Activated CD4-positive, alpha-beta T cell treated with anti-CD3 and anti-CD28 coated beads for 36 hours (primary cell): ENCODE measurements at regions not wholly inside any gene's neighbourhood (a gene's known extent, or its start where the extent isn't known, plus 50 kb on each side); places are given as distances from the start of the nearest gene placed in this dataset.

Experiments used
- ATAC-seq: fragments of 200-7000 bp; cut with Tn5 transposase; one replicate; pipeline ENCODE4 v1.10.0; 2021; ENCODE audit warnings: mild to moderate bottlenecking, moderate library complexity
- CTCF ChIA-PET: fragments of 350-600 bp; sonication (Branson Sonifier 250); formaldehyde crosslinking; loops from one replicate; lab custom pipeline; 2021; ENCODE audit warnings: antibody characterized with exemption; lab: Charles Lee
- POLR2A ChIA-PET: fragments of 350-600 bp; sonication (Branson Sonifier 250); formaldehyde crosslinking; loops from one replicate; lab custom pipeline; 2021; ENCODE audit warnings: antibody characterized with exemption, inconsistent platforms; lab: Charles Lee
- DNase-seq: peaks from one replicate; pipeline ENCODE4 v3.0.0-alpha.2; 2020
- H3K27ac Mint-ChIP-seq: one replicate; pipeline ENCODE4 v1.8.0; 2021; ENCODE audit warnings: mixed read lengths
- H3K27me3 Mint-ChIP-seq: one replicate; pipeline ENCODE4 v1.8.0; 2021; ENCODE audit warnings: mixed read lengths
- H3K36me3 Mint-ChIP-seq: one replicate; pipeline ENCODE4 v1.8.0; 2021; ENCODE audit warnings: low read depth, mixed read lengths
- H3K4me1 Mint-ChIP-seq: one replicate; pipeline ENCODE4 v1.8.0; 2021; ENCODE audit warnings: mixed read lengths
- H3K4me3 Mint-ChIP-seq: one replicate; pipeline ENCODE4 v1.8.0; 2021; ENCODE audit warnings: mild to moderate bottlenecking, moderate library complexity, mixed read lengths
- H3K9me3 Mint-ChIP-seq: one replicate; pipeline ENCODE4 v1.8.0; 2021; ENCODE audit warnings: low read depth, mixed read lengths
- intact Hi-C, 2 experiments: fragments of 100-400 bp; cut with DNase I in 1 of 2; cut with micrococcal nuclease in 1 of 2; formaldehyde crosslinking; loops; one replicate each; pipeline versions ENCODE4 v1.14.2 to v1.15.1; 2022 to 2024; cut with DNase I, micrococcal nuclease

GRCh38 chr5:13328316-13328715 lies 616.2 kb downstream of the DNAH5 start:
- ChIA-PET POLR2A (no interaction called here), CTCF (no interaction called here)
- no peak overlapping the region for H3K4me3 Mint-ChIP-seq

GRCh38 chr5:13325765-13326164 lies 618.7 kb downstream of the DNAH5 start:
- DNase-seq (no peak), ATAC-seq (no peak)
- Mint-ChIP-seq H3K36me3 (no peaks in the 10 kb centered on the region), H3K9me3 (peaks cover 6% of the 10 kb centered on the region), H3K4me3 (no peak overlapping the region), H3K4me1 (no peaks in the 10 kb centered on the region), H3K27ac (no peak overlapping the region), H3K27me3 (no peaks in the 10 kb centered on the region)
- intact Hi-C loops: no loop called here
- ChIA-PET POLR2A (no interaction called here), CTCF (no interaction called here)

More at GRCh38 chr5:13328316-13328715, 616.2 kb downstream of the DNAH5 start:
- ATAC-seq (no peak), DNase-seq (no peak)
- intact Hi-C loops: no loop called here
- Mint-ChIP-seq H3K36me3 (no peaks in the 10 kb centered on the region), H3K27me3 (no peaks in the 10 kb centered on the region), H3K27ac (no peak overlapping the region), H3K9me3 (peaks cover 3% of the 10 kb centered on the region), H3K4me1 (no peaks in the 10 kb centered on the region)

GRCh38 chr5:13322769-13323168 lies 621.7 kb downstream of the DNAH5 start:
- Mint-ChIP-seq H3K4me1 (no peaks in the 10 kb centered on the region), H3K9me3 (peaks cover 4% of the 10 kb centered on the region), H3K4me3 (no peak overlapping the region), H3K36me3 (no peaks in the 10 kb centered on the region), H3K27me3 (no peaks in the 10 kb centered on the region), H3K27ac (no peak overlapping the region)
- CTCF ChIA-PET: no interaction called here
- ATAC-seq: no peak
- POLR2A ChIA-PET: no interaction called here
- DNase-seq: no peak
- intact Hi-C loops: no loop called here

- ATAC-seq: no peak
- intact Hi-C loops: no loop called here
- Mint-ChIP-seq H3K4me1 (no peaks in the 10 kb centered on the region), H3K4me3 (no peak overlapping the region), H3K36me3 (no peaks in the 10 kb centered on the region), H3K27me3 (no peaks in the 10 kb centered on the region), H3K27ac (no peak overlapping the region), H3K9me3 (peaks cover 10% of the 10 kb centered on the region)
- CTCF ChIA-PET: no interaction called here
- POLR2A ChIA-PET: no interaction called here
- DNase-seq: no peak
These were observed 626.8 kb downstream of the DNAH5 start for GRCh38 chr5:13317654-13318053.

GRCh38 chr5:13316176-13316575 lies 628.3 kb downstream of the DNAH5 start:
- intact Hi-C loops: no loop called here
- DNase-seq (no peak), ATAC-seq (no peak)
- H3K9me3 Mint-ChIP-seq: peaks cover 7% of the 10 kb centered on the region
- H3K27me3 Mint-ChIP-seq: no peaks in the 10 kb centered on the region
- no peaks in the 10 kb centered on the region for H3K4me1 Mint-ChIP-seq
- H3K36me3 Mint-ChIP-seq: no peaks in the 10 kb centered on the region
- ChIA-PET CTCF (no interaction called here), POLR2A (no interaction called here)
- H3K4me3 Mint-ChIP-seq: no peak overlapping the region
- H3K27ac Mint-ChIP-seq: no peak overlapping the region

- no peak overlapping the region for H3K4me3 Mint-ChIP-seq
- no peak for DNase-seq
- H3K36me3 Mint-ChIP-seq: no peaks in the 10 kb centered on the region
- H3K27me3 Mint-ChIP-seq: no peaks in the 10 kb centered on the region
- ATAC-seq: no peak
- no peak overlapping the region for H3K27ac Mint-ChIP-seq
- intact Hi-C loops: no loop called here
- no peaks in the 10 kb centered on the region for H3K4me1 Mint-ChIP-seq
- H3K9me3 Mint-ChIP-seq: peaks cover 15% of the 10 kb centered on the region
- ChIA-PET CTCF (no interaction called here), POLR2A (no interaction called here)
These were observed 637.0 kb downstream of the DNAH5 start for GRCh38 chr5:13307480-13307879.

- H3K36me3 Mint-ChIP-seq: no peaks in the 10 kb centered on the region
- H3K4me3 Mint-ChIP-seq: no peak overlapping the region
- H3K4me1 Mint-ChIP-seq: no peaks in the 10 kb centered on the region
- H3K9me3 Mint-ChIP-seq: peaks cover 9% of the 10 kb centered on the region
- ATAC-seq (no peak), DNase-seq (no peak)
- H3K27me3 Mint-ChIP-seq: no peaks in the 10 kb centered on the region
- intact Hi-C loops: no loop called here
- POLR2A ChIA-PET: no interaction called here
- H3K27ac Mint-ChIP-seq: no peak overlapping the region
- CTCF ChIA-PET: no interaction called here
These were observed 641.0 kb downstream of the DNAH5 start for GRCh38 chr5:13303445-13303844.

- ATAC-seq (no peak), DNase-seq (no peak)
- CTCF ChIA-PET: interaction anchor here (0.6 to 1.4 kb wide), 2 partner anchors 11 to 28 kb away, joined by 3 read pairs; no protein-coding TSS in a partner anchor
- Mint-ChIP-seq H3K27ac (no peak overlapping the region), H3K27me3 (no peaks in the 10 kb centered on the region), H3K36me3 (no peaks in the 10 kb centered on the region), H3K9me3 (peaks cover 5% of the 10 kb centered on the region), H3K4me3 (no peak overlapping the region), H3K4me1 (no peaks in the 10 kb centered on the region)
- intact Hi-C loops: no loop called here
- POLR2A ChIA-PET: no interaction called here
These were observed 665.7 kb downstream of the DNAH5 start for GRCh38 chr5:13278811-13279210.

GRCh38 chr5:13278148-13278547 lies 666.3 kb downstream of the DNAH5 start:
- H3K4me3 Mint-ChIP-seq: no peak overlapping the region
- H3K9me3 Mint-ChIP-seq: peaks cover 5% of the 10 kb centered on the region
- intact Hi-C loops: no loop called here
- ChIA-PET CTCF (interaction anchor here (1.4 kb wide), 1 partner anchor 12 kb away, joined by 3 read pairs; no protein-coding TSS in a partner anchor), POLR2A (no interaction called here)
- no peak overlapping the region for H3K27ac Mint-ChIP-seq
- no peaks in the 10 kb centered on the region for H3K36me3 Mint-ChIP-seq
- no peaks in the 10 kb centered on the region for H3K27me3 Mint-ChIP-seq
- ATAC-seq: no peak
- no peaks in the 10 kb centered on the region for H3K4me1 Mint-ChIP-seq
- DNase-seq: no peak

GRCh38 chr5:13276156-13276555 lies 668.3 kb downstream of the DNAH5 start:
- H3K9me3 Mint-ChIP-seq: peaks cover 5% of the 10 kb centered on the region
- no peaks in the 10 kb centered on the region for H3K4me1 Mint-ChIP-seq
- no peak for DNase-seq
- POLR2A ChIA-PET: no interaction called here
- no peaks in the 10 kb centered on the region for H3K27me3 Mint-ChIP-seq
- no peak for ATAC-seq
- H3K27ac Mint-ChIP-seq: no peak overlapping the region
- intact Hi-C loops: no loop called here
- CTCF ChIA-PET: no interaction called here
- no peak overlapping the region for H3K4me3 Mint-ChIP-seq
- H3K36me3 Mint-ChIP-seq: no peaks in the 10 kb centered on the region

- ATAC-seq: no peak
- no peak overlapping the region for H3K27ac Mint-ChIP-seq
- H3K36me3 Mint-ChIP-seq: no peaks in the 10 kb centered on the region
- intact Hi-C loops: no loop called here
- no peaks in the 10 kb centered on the region for H3K27me3 Mint-ChIP-seq
- CTCF ChIA-PET: no interaction called here
- H3K4me3 Mint-ChIP-seq: no peak overlapping the region
- no peaks in the 10 kb centered on the region for H3K4me1 Mint-ChIP-seq
- DNase-seq: no peak
- peaks cover 2% of the 10 kb centered on the region for H3K9me3 Mint-ChIP-seq
- POLR2A ChIA-PET: no interaction called here
These were observed 680.8 kb downstream of the DNAH5 start for GRCh38 chr5:13263701-13264100.

- Mint-ChIP-seq H3K4me3 (no peak overlapping the region), H3K36me3 (no peaks in the 10 kb centered on the region), H3K27ac (no peak overlapping the region), H3K4me1 (no peaks in the 10 kb centered on the region), H3K9me3 (peaks cover 13% of the 10 kb centered on the region), H3K27me3 (no peaks in the 10 kb centered on the region)
- intact Hi-C loops: no loop called here
- CTCF ChIA-PET: interaction anchor here (0.7 kb wide), 1 partner anchor 1328 kb away, joined by 5 read pairs; no protein-coding TSS in a partner anchor
- no peak for ATAC-seq
- no peak for DNase-seq
- POLR2A ChIA-PET: no interaction called here
These were observed 691.4 kb downstream of the DNAH5 start for GRCh38 chr5:13253111-13253510.

GRCh38 chr5:13252699-13253098 lies 691.8 kb downstream of the DNAH5 start:
- Mint-ChIP-seq H3K36me3 (no peaks in the 10 kb centered on the region), H3K4me3 (no peak overlapping the region), H3K9me3 (peaks cover 13% of the 10 kb centered on the region), H3K27ac (no peak overlapping the region), H3K27me3 (no peaks in the 10 kb centered on the region), H3K4me1 (no peaks in the 10 kb centered on the region)
- POLR2A ChIA-PET: no interaction called here
- intact Hi-C loops: no loop called here
- CTCF ChIA-PET: no interaction called here
- DNase-seq (no peak), ATAC-seq (no peak)
